Nucleus accumbens (tissue), 56 donors: ENCODE measurements at regions not wholly inside any gene's neighbourhood (a gene's known extent, or its start where the extent isn't known, plus 50 kb on each side); places are given as distances from the start of the nearest gene placed in this dataset.
A peak's percentile ranks its signal among the peaks of the same experiment; 100 is the strongest.
"Not testable (repeated sequence)": the region's sequence is repeated elsewhere in the genome, so short reads cannot be mapped to it uniquely, and the experiment has no call there.

Experiments
- DNase-seq, 56 donors: peaks; one replicate each; lab custom pipeline; 2025; lab: John Stamatoyannopoulos, UW

GRCh38 chr2:242088471-242089212, 219.1 kb downstream of the RTP5 start:
- peak in 54 of 56 donors; percentile 24 to 96 (median 84) for DNase-seq

- not testable (repeated sequence) for DNase-seq
These were observed 219.7 kb downstream of the RTP5 start for GRCh38 chr2:242089213-242089549.

- DNase-seq = not testable (repeated sequence)
These were observed 227.7 kb downstream of the RTP5 start for GRCh38 chr2:242097278-242097677.

- DNase-seq = no peak
These were observed 228.5 kb downstream of the RTP5 start for GRCh38 chr2:242098034-242098433.

GRCh38 chr2:242098445-242099128, 229.1 kb downstream of the RTP5 start:
- DNase-seq = no peak

GRCh38 chr2:242103093-242103492, 233.6 kb downstream of the RTP5 start:
- DNase-seq = not testable (repeated sequence)

- not testable (repeated sequence) for DNase-seq
These were observed 234.8 kb downstream of the RTP5 start for GRCh38 chr2:242104202-242104956.

- not testable (repeated sequence) for DNase-seq
These were observed 237.5 kb downstream of the RTP5 start for GRCh38 chr2:242107065-242107464.

- DNase-seq = not testable (repeated sequence)
These were observed 239.4 kb downstream of the RTP5 start for GRCh38 chr2:242108797-242109500.

- not testable (repeated sequence) for DNase-seq
These were observed 240.3 kb downstream of the RTP5 start for GRCh38 chr2:242109819-242110218.

- not testable (repeated sequence) for DNase-seq
These were observed 242.4 kb downstream of the RTP5 start for GRCh38 chr2:242111954-242112353.

GRCh38 chr2:242113492-242113891, 244.0 kb downstream of the RTP5 start:
- DNase-seq = not testable (repeated sequence)

GRCh38 chr2:242116676-242117075, 247.1 kb downstream of the RTP5 start:
- DNase-seq = not testable (repeated sequence)

GRCh38 chr2:242117305-242117704, 247.8 kb downstream of the RTP5 start:
- DNase-seq = not testable (repeated sequence)

- DNase-seq = not testable (repeated sequence)
These were observed 250.2 kb downstream of the RTP5 start for GRCh38 chr2:242119682-242120081.

- DNase-seq = not testable (repeated sequence)
These were observed 261.2 kb downstream of the RTP5 start for GRCh38 chr2:242130682-242131081.

- DNase-seq = not testable (repeated sequence)
These were observed 290.4 kb downstream of the RTP5 start for GRCh38 chr2:242159921-242160320.

GRCh38 chr2:242165115-242165514, 295.6 kb downstream of the RTP5 start:
- DNase-seq = not testable (repeated sequence)

- not testable (repeated sequence) for DNase-seq
These were observed 301.8 kb downstream of the RTP5 start for GRCh38 chr2:242171290-242171689.
